Endothelial cell of umbilical vein (primary cell): ENCODE measurements at regions not wholly inside any gene's neighbourhood (a gene's known extent, or its start where the extent isn't known, plus 50 kb on each side); places are given as distances from the start of the nearest gene placed in this dataset.

Experiments
- BruUV-seq: library from RNA; stranded (reverse); fragments of 400-500 nt; replicated peaks from 2 replicates; lab custom pipeline; 2021; lab: Mats Ljungman, UMichigan
- CTCF ChIA-PET: fragments of 300-600, 350-600 bp; sonication (Branson Sonifier 250); formaldehyde crosslinking; loops from one replicate; lab custom pipeline; 2021; ENCODE audit warnings: antibody characterized with exemption, inconsistent platforms; lab: Charles Lee
- POLR2A ChIA-PET: fragments of 300-600, 350-600 bp; sonication (Branson Sonifier 250); formaldehyde crosslinking; loops from one replicate; lab custom pipeline; 2021; ENCODE audit warnings: antibody characterized with exemption, inconsistent platforms; lab: Charles Lee
- DNase-seq: peaks from one replicate; pipeline ENCODE4 v3.0.0-alpha.2; 2011; ENCODE audit warnings: low read depth, low spot score
- FAIRE-seq: peaks from 2 replicates; lab custom pipeline; 2011; peaks lifted over from hg19 to GRCh38; lab: Jason Lieb, UNC
- H2AFZ ChIP-seq: 2 replicates; pipeline ENCODE4 v1.6.0; 2012; ENCODE audit warnings: low read depth, low read length, control low read depth, inconsistent platforms
- H3K27ac ChIP-seq: 2 replicates; pipeline ENCODE4 v1.5.1; 2011; ENCODE audit warnings: low read depth, mild to moderate bottlenecking, control low read depth, low read length, moderate library complexity; ENCODE audit not compliant: insufficient read depth
- H3K27me3 ChIP-seq, 2 experiments: 2 replicates each; pipeline versions ENCODE4 v1.6.0 to v1.6.1; 2011; ENCODE audit warnings: low read length in 2 of 2, mixed read lengths in 1 of 2; ENCODE audit not compliant: control insufficient read depth in 2 of 2, insufficient read depth in 2 of 2
- H3K36me3 ChIP-seq, 2 experiments: 2 replicates in 1 of 2; 3 replicates in 1 of 2; pipeline ENCODE4 v1.5.1; 2011; ENCODE audit warnings: low read length in 2 of 2, mild to moderate bottlenecking in 1 of 2, moderate library complexity in 1 of 2; ENCODE audit not compliant: control insufficient read depth in 2 of 2, insufficient read depth in 2 of 2; ENCODE audit errors: extremely low read depth in 1 of 2
- H3K4me1 ChIP-seq: 3 replicates; pipeline ENCODE4 v1.5.1; 2011; ENCODE audit warnings: mild to moderate bottlenecking, low read length; ENCODE audit not compliant: control insufficient read depth, insufficient read depth; ENCODE audit errors: extremely low read depth
- H3K4me2 ChIP-seq: 2 replicates; pipeline ENCODE4 v1.6.1; 2011; ENCODE audit warnings: low read length, control low read depth, mixed read lengths; ENCODE audit not compliant: insufficient read depth
- H3K4me3 ChIP-seq, 3 experiments: fragments of 200-600 bp in 1 of 3; sonication (generic), shearing (Covaris generic) in 1 of 3; replicated peaks in 1 of 3; 2 replicates each; pipeline ENCODE4 v1.5.1; 2011 to 2016; ENCODE audit warnings: control low read depth in 3 of 3, low read length in 3 of 3, mild to moderate bottlenecking in 2 of 3, inconsistent platforms in 1 of 3, low read depth in 1 of 3, moderate library complexity in 1 of 3; ENCODE audit not compliant: insufficient read depth in 1 of 3
- H3K79me2 ChIP-seq: 2 replicates; pipeline ENCODE4 v1.6.0; 2012; ENCODE audit warnings: low read length, inconsistent platforms; ENCODE audit not compliant: control insufficient read depth, insufficient read depth
- H3K9ac ChIP-seq: replicated peaks from 2 replicates; pipeline ENCODE3; 2011; ENCODE audit warnings: low read length, control low read depth; ENCODE audit not compliant: insufficient read depth; ENCODE audit errors: extremely low read depth
- H3K9me1 ChIP-seq: replicated peaks from 3 replicates; pipeline ENCODE4 v1.6.0; 2011; ENCODE audit warnings: mild to moderate bottlenecking, low read length; ENCODE audit not compliant: control insufficient read depth, insufficient read depth; ENCODE audit errors: extremely low read depth
- H3K9me3 ChIP-seq: replicated peaks from 2 replicates; pipeline ENCODE4 v1.5.1; 2012; ENCODE audit warnings: low read length, inconsistent platforms; ENCODE audit not compliant: control insufficient read depth, insufficient read depth
- H4K20me1 ChIP-seq: replicated peaks from 2 replicates; pipeline ENCODE3; 2011; ENCODE audit warnings: mild to moderate bottlenecking, low read length; ENCODE audit not compliant: control insufficient read depth, insufficient read depth; ENCODE audit errors: extremely low read depth
- CTCF ChIP-seq, 2 donors: IDR thresholded peaks; 1 replicate in 1 of 2; 2 replicates in 1 of 2; pipeline ENCODE4 v1.5.1; 2011; ENCODE audit warnings: low read length in 2 of 2, mild to moderate bottlenecking in 2 of 2, moderate library complexity in 2 of 2, control low read depth in 1 of 2, inconsistent platforms in 1 of 2, low read depth in 1 of 2; ENCODE audit not compliant: insufficient read depth in 1 of 2; ENCODE audit errors: extremely low read depth in 1 of 2
- EZH2 ChIP-seq: IDR thresholded peaks from 2 replicates; pipeline ENCODE4 v1.6.1; 2012; ENCODE audit warnings: borderline replicate concordance, low read depth, mild to moderate bottlenecking, moderate library complexity, low read length, inconsistent platforms; ENCODE audit not compliant: severe bottlenecking
- FOS ChIP-seq: IDR thresholded peaks from 2 replicates; pipeline ENCODE4 v1.6.1; 2011; ENCODE audit warnings: mild to moderate bottlenecking, low read length, moderate library complexity, borderline replicate concordance; ENCODE audit not compliant: insufficient read depth
- GATA2 ChIP-seq: IDR thresholded peaks from 2 replicates; pipeline ENCODE4 v1.7.0; 2011; ENCODE audit warnings: low read depth, mild to moderate bottlenecking, moderate library complexity, mixed read lengths, low read length; ENCODE audit not compliant: insufficient read length, insufficient read depth
- JUN ChIP-seq: IDR thresholded peaks from 2 replicates; pipeline ENCODE4 v1.6.1; 2011; ENCODE audit warnings: borderline replicate concordance, low read depth; ENCODE audit not compliant: insufficient read length, insufficient read depth
- MAX ChIP-seq: IDR thresholded peaks from 2 replicates; pipeline ENCODE4 v1.6.1; 2011; ENCODE audit not compliant: insufficient read depth, insufficient read length
- MYC ChIP-seq: IDR thresholded peaks from one replicate; pipeline ENCODE4 v1.6.1; 2011; ENCODE audit warnings: mild to moderate bottlenecking, low read depth, low read length
- POLR2A ChIP-seq: IDR thresholded peaks from 2 replicates; pipeline ENCODE4 v1.6.1; 2012; ENCODE audit warnings: low read depth, mild to moderate bottlenecking, control low read depth, low read length
- POLR2AphosphoS5 ChIP-seq: IDR thresholded peaks from 2 replicates; pipeline ENCODE4 v1.6.1; 2012; ENCODE audit warnings: low read depth, mild to moderate bottlenecking, control low read depth, low read length, moderate library complexity; ENCODE audit not compliant: insufficient read depth
- dilution Hi-C: fragments of 300-500 bp; cut with MboI; formaldehyde crosslinking; loops from one replicate; pipeline ENCODE4 v1.15.0; 2019; ENCODE audit warnings: low sequenced_read_pairs; ENCODE audit not compliant: extremely low pct_ligation_motif_present
- intact Hi-C: fragments of 100-400 bp; cut with micrococcal nuclease; formaldehyde crosslinking; loops from one replicate; pipeline ENCODE4 v1.10.0; 2022

- Histone ChIP-seq H2AFZ (no peak overlapping the region), H3K4me3 (no peak overlapping the region), H3K9me3 (no peaks in the 10 kb centered on the region), H3K4me1 (no peaks in the 10 kb centered on the region), H3K9me1 (no peaks in the 10 kb centered on the region), H3K36me3 (no peaks in the 10 kb centered on the region), H3K4me2 (no peak overlapping the region), H3K27me3 (peaks cover 0 to 3% of the 10 kb centered on the region in 2 experiments), H3K79me2 (no peaks in the 10 kb centered on the region), H3K9ac (no peak overlapping the region), H3K27ac (no peak overlapping the region), H4K20me1 (no peaks in the 10 kb centered on the region)
- FAIRE-seq (no peak), DNase-seq (no peak)
- TF ChIP-seq POLR2AphosphoS5 (no peak), EZH2 (no peak)
- CTCF ChIA-PET = no interaction called here
- POLR2A ChIA-PET = no interaction called here
- intact Hi-C loops (no loop called here), dilution Hi-C loops (no loop called here)
- BruUV-seq = no TSS peak
These were observed 1012.2 kb downstream of the SQOR start for GRCh38 chr15:46647046-46647445.

- Histone ChIP-seq H3K27ac (no peak overlapping the region), H3K4me3 (no peak overlapping the region), H3K4me2 (no peak overlapping the region), H3K9me3 (no peaks in the 10 kb centered on the region), H3K4me1 (peaks cover 2% of the 10 kb centered on the region), H4K20me1 (no peaks in the 10 kb centered on the region), H3K27me3 (peaks cover 0 to 3% of the 10 kb centered on the region in 2 experiments), H3K79me2 (no peaks in the 10 kb centered on the region), H3K9ac (no peak overlapping the region), H3K9me1 (no peaks in the 10 kb centered on the region), H2AFZ (no peak overlapping the region), H3K36me3 (no peaks in the 10 kb centered on the region)
- CTCF ChIA-PET = no interaction called here
- no TSS peak for BruUV-seq
- no peak for DNase-seq
- FAIRE-seq = no peak
- POLR2A ChIA-PET = no interaction called here
- intact Hi-C loops = no loop called here
- TF ChIP-seq POLR2AphosphoS5 = no peak
- no peak for TF ChIP-seq MYC
- no peak for TF ChIP-seq JUN
- TF ChIP-seq CTCF (IDR thresholded peaks at IDR 0.05; ENCODE audit: extremely low read depth in 1 of 2, insufficient read depth in 1 of 2, low read depth in 1 of 2, low read length in 2 of 2) = no peak
- no peak for TF ChIP-seq POLR2A
- TF ChIP-seq FOS = no peak
- no peak for TF ChIP-seq EZH2
- TF ChIP-seq GATA2 = no peak
- TF ChIP-seq MAX = no peak
- dilution Hi-C loops = no loop called here
These were observed 1017.4 kb downstream of the SQOR start for GRCh38 chr15:46652266-46652665.
